ENCODE measurements at regions not wholly inside any gene's neighbourhood (a gene's known extent, or its start where the extent isn't known, plus 50 kb on each side); places are given as distances from the start of the nearest gene placed in this dataset.

DNA sequence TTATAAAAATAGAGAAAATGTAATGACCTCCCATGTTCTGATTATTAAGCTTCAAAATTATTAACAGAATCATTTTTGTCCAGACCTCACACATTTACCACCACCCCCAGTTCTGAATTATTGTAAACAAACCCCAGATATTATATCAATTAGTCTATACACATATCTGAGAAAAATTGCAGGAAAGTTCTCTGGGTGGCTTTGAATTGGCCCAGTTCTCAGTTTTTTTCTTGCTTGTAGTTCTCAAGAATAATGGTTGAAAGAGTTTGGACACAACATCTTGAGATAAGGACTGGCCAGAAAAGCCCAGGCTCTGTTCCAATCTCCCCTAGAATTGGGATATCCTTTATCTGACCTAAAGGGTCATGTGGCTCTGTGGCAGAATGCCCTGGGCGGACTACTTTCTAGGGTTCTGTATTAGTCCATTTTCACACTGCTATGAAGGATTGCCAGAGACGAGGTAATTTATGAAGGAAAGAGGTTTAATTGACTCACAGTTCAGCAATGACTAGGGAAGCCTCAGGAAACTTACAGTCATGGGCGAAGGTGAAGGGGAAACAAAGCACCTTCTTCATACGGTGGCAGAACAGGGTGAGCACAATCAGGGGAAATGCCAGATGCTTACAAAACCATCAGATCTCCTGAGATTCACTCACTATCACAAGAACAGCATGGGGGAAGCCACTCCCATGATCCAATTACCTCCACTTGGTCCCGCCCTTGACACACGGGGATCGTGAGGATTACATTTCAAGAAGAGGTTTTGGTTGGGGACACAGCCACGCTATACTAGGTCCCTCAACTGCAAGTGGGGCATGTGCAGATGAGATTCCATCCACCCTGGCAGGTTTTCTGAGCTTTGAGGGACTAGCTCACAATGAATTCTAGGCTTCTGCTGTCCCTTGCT lies 1504.6 kb upstream of the FLRT2 start:
- TF ChIP-seq, protein P1, sequence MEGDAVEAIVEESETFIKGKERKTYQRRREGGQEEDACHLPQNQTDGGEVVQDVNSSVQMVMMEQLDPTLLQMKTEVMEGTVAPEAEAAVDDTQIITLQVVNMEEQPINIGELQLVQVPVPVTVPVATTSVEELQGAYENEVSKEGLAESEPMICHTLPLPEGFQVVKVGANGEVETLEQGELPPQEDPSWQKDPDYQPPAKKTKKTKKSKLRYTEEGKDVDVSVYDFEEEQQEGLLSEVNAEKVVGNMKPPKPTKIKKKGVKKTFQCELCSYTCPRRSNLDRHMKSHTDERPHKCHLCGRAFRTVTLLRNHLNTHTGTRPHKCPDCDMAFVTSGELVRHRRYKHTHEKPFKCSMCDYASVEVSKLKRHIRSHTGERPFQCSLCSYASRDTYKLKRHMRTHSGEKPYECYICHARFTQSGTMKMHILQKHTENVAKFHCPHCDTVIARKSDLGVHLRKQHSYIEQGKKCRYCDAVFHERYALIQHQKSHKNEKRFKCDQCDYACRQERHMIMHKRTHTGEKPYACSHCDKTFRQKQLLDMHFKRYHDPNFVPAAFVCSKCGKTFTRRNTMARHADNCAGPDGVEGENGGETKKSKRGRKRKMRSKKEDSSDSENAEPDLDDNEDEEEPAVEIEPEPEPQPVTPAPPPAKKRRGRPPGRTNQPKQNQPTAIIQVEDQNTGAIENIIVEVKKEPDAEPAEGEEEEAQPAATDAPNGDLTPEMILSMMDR (IDR thresholded peaks at IDR 0.05), result no peak
- TF ChIP-seq POLR2A (IDR thresholded peaks at IDR 0.05), result no peak
